GM12864 (cell line): ENCODE measurements at regions not wholly inside any gene's neighbourhood (a gene's known extent, or its start where the extent isn't known, plus 50 kb on each side); places are given as distances from the start of the nearest gene placed in this dataset.

Source experiments
- DNase-seq: peaks from one replicate; pipeline ENCODE4 v3.0.0-alpha.2; 2011; ENCODE audit warnings: low read depth
- H3K4me3 ChIP-seq: 2 replicates; pipeline ENCODE4 v1.5.1; 2011; ENCODE audit warnings: mild to moderate bottlenecking, low read depth, low read length, control low read depth
- TF ChIP-seq, protein P1 (sequence below): IDR thresholded peaks from 2 replicates; pipeline ENCODE4 v1.5.1; 2011; ENCODE audit warnings: low read depth, mild to moderate bottlenecking, moderate library complexity, low read length, control low read depth, inconsistent platforms; ENCODE audit errors: missing control alignments

DNA sequence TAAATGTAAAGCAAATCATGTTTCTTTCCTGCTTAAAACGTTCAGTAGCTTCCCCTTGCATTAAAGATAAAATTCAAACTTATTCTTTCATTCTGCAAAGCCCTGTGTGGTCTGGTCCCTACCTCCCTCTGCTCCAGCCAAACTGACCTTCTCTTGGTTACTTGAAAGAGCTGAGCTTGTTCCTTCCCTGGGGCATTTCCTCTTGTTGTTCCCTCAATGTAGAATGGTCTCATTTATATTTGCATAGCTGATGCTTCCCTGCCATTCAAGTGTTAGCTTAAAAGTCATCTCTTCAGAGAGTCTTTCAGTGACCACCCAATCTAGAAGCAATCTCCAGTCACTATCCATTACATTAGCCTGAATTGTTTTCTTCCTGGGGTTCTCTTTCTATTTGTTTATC lies 1618.5 kb upstream of the TENM4 start:
- TF ChIP-seq, protein P1, sequence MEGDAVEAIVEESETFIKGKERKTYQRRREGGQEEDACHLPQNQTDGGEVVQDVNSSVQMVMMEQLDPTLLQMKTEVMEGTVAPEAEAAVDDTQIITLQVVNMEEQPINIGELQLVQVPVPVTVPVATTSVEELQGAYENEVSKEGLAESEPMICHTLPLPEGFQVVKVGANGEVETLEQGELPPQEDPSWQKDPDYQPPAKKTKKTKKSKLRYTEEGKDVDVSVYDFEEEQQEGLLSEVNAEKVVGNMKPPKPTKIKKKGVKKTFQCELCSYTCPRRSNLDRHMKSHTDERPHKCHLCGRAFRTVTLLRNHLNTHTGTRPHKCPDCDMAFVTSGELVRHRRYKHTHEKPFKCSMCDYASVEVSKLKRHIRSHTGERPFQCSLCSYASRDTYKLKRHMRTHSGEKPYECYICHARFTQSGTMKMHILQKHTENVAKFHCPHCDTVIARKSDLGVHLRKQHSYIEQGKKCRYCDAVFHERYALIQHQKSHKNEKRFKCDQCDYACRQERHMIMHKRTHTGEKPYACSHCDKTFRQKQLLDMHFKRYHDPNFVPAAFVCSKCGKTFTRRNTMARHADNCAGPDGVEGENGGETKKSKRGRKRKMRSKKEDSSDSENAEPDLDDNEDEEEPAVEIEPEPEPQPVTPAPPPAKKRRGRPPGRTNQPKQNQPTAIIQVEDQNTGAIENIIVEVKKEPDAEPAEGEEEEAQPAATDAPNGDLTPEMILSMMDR = no peak
- no peak overlapping the region for H3K4me3 ChIP-seq
- no peak for DNase-seq

DNA sequence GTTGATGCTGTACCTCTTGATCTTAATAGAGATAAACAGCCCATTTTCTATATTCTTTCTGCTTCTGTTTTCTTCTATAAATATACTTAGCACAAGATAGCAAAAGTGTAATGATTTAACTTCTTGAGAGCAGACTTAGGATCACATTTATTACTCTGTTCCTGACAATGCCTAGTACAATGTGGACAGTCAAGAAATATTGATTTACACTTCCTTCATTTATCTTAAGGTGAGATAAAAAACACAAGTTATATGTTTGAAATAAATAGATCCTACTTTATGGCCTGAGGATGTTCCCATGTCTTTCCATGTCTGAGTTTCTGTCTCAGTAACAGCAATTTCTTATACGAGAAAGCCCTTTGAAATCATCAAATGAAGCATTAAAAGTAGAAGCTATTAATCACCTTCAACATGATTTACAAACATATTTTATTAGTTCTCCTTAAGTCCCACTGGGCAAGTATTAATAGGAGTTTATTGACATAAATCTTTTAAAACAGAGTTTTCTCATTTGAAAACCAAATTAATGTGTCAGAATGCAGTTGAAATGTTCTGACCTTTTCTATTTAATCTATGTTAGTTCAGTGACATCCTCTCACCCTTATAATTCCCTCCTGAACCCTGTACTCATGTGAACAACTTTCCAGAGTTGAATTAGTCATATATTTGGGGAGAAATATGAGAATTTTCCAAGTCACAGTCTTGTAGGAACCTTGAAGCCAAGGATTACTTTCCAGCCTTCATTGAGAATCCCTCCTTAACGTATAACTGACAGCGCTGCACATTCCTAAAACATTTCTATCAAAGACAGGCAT lies 1611.7 kb upstream of the TENM4 start:
- DNase-seq = no peak

DNA sequence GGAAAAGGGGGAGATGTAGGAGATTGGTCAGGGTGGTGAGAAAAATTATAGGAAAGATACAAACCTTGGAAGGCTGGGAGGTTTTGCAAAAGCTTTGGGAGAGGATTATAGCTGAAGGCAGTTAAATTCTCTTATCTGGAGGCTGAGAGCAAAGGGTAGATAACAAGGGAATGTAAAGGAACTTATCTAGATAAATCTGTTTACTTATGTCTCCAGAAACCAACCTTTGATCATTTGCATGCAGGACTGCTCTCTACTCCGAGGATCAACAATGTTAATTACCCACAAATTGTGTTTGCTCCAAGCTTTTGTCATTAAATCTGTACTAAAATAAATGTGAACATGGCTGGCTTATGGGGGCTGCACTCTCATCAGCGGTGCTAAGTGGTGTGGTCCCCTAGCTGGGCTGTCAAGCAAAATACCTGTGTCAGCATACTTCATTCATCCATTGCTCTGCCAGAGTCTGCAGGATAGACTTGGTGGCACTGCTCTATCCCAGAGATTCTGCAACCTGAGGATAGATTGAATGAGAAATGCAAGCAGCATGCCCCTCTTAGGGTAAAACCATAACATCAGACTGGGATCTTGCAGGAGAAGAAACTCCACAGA lies 1599.2 kb upstream of the TENM4 start:
- H3K4me3 ChIP-seq = no peak overlapping the region
- no peak for DNase-seq
- TF ChIP-seq, protein P1 = no peak

More for the DNA sequence above, 1611.7 kb upstream of the TENM4 start:
- TF ChIP-seq, protein P1 = no peak
- H3K4me3 ChIP-seq = no peak overlapping the region

DNA sequence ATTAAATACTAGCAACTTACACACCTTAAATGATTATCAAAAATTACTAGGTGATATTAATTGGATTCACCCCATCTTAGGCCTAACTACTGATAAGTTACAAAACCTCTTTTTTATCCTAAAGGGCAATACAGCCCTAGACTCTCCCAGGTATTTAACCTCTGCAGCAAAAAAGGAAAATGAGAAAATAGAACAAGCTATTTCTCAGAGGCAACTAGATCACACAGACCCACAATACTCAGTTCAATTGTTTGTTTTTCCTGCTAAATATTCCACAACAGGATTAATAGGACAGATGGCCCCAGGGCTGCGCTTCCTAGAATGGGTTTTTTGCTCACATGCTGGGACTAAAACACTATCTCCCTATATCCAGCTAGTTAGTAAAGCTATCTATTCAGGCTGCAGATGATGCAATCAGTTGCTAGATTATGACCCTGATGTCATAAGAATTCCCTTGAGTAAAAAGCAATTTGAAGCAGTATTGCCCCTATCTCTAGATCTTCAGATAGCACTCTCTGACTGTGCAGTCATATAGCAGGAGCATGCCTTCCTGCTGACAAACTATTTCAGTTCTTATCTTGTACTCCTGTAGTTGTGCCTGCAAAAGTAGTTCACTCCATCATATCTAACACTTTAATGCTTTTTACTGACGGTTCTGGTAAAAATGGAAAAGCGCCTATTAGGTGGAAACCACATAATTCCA lies 1595.5 kb upstream of the TENM4 start:
- no peak for DNase-seq
- no peak overlapping the region for H3K4me3 ChIP-seq
- TF ChIP-seq, protein P1 = no peak

DNA sequence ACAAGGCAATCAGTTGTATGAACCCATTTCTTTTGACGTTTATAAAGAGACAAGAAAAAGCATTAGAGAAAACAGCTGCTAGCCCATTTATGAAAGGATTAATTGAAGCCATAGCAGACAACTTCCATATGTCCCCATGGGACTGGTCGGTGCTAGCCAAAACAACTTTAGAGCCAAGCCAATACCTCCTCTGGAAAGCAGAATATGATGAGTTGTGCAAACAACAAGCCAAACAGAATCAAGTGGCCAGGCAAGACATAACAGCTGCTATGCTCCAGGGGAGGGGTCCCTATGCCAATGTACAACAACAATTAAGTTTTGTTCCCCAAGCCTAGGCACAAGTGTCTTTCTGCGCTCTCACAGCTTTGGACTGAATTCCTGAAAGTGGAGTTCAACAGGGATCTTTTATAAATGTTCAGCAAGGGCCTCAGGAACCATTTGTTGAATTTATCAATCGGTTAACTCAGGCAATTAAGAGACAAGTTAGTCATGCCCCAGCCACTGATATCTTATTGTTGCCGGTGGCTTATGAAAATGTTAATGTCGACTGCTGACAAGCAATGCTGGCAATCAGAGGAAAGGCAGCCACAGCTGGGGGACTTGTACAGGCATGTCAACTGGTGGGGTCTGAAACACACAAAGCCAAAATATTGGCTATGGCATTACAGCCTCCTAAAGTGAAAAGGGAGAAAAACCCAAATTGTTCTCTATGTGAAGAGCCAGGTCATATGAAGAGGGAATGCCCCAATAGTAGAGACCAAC lies 1593.1 kb upstream of the TENM4 start:
- no peak for DNase-seq
- no peak overlapping the region for H3K4me3 ChIP-seq
- TF ChIP-seq, protein P1 = no peak

DNA sequence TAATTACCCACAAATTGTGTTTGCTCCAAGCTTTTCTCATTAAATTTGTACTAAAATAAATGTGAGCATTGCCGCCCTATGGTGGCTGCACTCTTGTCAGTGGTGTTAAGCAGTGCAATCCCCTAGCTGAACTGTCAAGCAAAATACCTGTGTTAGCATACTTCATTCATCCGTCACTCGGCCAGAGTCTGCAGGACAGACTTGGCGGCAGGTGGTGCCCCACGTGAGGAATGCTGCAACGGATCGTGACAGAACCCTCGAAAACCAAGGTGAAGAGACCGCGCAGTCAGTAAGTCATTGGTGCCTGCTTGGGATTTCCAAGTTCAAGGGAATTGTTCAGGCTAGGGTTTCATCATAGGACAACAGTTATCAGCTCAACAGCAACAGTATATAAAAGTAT lies 1592.1 kb upstream of the TENM4 start:
- TF ChIP-seq, protein P1 = no peak
- no peak for DNase-seq
- H3K4me3 ChIP-seq = no peak overlapping the region
